Neural progenitor cell (in vitro differentiated cells): ENCODE measurements at regions not wholly inside any gene's neighbourhood (a gene's known extent, or its start where the extent isn't known, plus 50 kb on each side); places are given as distances from the start of the nearest gene placed in this dataset.

Experiments
- DNase-seq: peaks from one replicate; pipeline ENCODE4 v3.0.0-alpha.2; 2016; ENCODE audit warnings: low spot score
- H2AFZ ChIP-seq: fragments of 200-600 bp; sonication (generic); replicated peaks from 2 replicates; pipeline ENCODE4 v1.6.1; 2016; ENCODE audit warnings: antibody characterized with exemption
- H3F3A ChIP-seq: fragments of 200-600 bp; sonication (generic); 2 replicates; pipeline ENCODE4 v1.6.1; 2016; ENCODE audit warnings: antibody characterized with exemption, low read depth
- H3K27ac ChIP-seq: fragments of 200-600 bp; sonication (generic); 2 replicates; pipeline ENCODE4 v1.5.1; 2016; ENCODE audit warnings: mild to moderate bottlenecking
- H3K27me3 ChIP-seq: fragments of 200-600 bp; sonication (generic); 2 replicates; pipeline ENCODE4 v1.6.1; 2016; ENCODE audit warnings: mild to moderate bottlenecking, moderate library complexity
- H3K36me3 ChIP-seq: fragments of 200-600 bp; sonication (generic); 2 replicates; pipeline ENCODE4 v1.5.1; 2016
- H3K4me1 ChIP-seq: fragments of 200-600 bp; sonication (generic); 2 replicates; pipeline ENCODE4 v1.6.1; 2016; ENCODE audit warnings: mixed run types
- H3K4me2 ChIP-seq: fragments of 200-600 bp; sonication (generic); 2 replicates; pipeline ENCODE4 v1.6.1; 2016
- H3K4me3 ChIP-seq: fragments of 200-600 bp; sonication (generic); 2 replicates; pipeline ENCODE4 v1.5.1; 2016
- H3K79me2 ChIP-seq: fragments of 200-600 bp; sonication (generic); 2 replicates; pipeline ENCODE4 v1.6.1; 2016; ENCODE audit warnings: low read depth
- H3K9ac ChIP-seq: fragments of 200-600 bp; sonication (generic); 2 replicates; pipeline ENCODE4 v1.6.1; 2016
- H3K9me3 ChIP-seq: fragments of 200-600 bp; sonication (generic); 2 replicates; pipeline ENCODE4 v1.5.1; 2016; ENCODE audit warnings: low read depth
- H4K20me1 ChIP-seq: fragments of 200-600 bp; sonication (generic); 2 replicates; pipeline ENCODE4 v1.6.1; 2016; ENCODE audit warnings: low read depth
- H3K27ac Mint-ChIP-seq: 3 replicates; pipeline ENCODE4 v1.8.0; 2021; ENCODE audit warnings: mixed read lengths
- H3K27me3 Mint-ChIP-seq: 2 replicates; pipeline ENCODE4 v1.8.0; 2022; ENCODE audit warnings: low read depth, mild to moderate bottlenecking, inconsistent platforms, moderate library complexity, mixed read lengths; ENCODE audit not compliant: insufficient read depth
- H3K36me3 Mint-ChIP-seq: 3 replicates; pipeline ENCODE4 v1.8.0; 2021; ENCODE audit warnings: mixed read lengths
- H3K4me1 Mint-ChIP-seq: 3 replicates; pipeline ENCODE4 v1.8.0; 2021; ENCODE audit warnings: mixed read lengths
- H3K4me3 Mint-ChIP-seq: 3 replicates; pipeline ENCODE4 v1.8.0; 2021; ENCODE audit warnings: mild to moderate bottlenecking, moderate library complexity, mixed read lengths
- H3K9me3 Mint-ChIP-seq: 3 replicates; pipeline ENCODE4 v1.8.0; 2020; ENCODE audit warnings: mixed read lengths
- CTCF ChIP-seq: fragments of 200-600 bp; sonication (generic); IDR thresholded peaks from 2 replicates; pipeline ENCODE4 v1.5.1; 2017; ENCODE audit warnings: antibody characterized with exemption, mild to moderate bottlenecking
- EZH2 ChIP-seq: fragments of 200-600 bp; sonication (generic); IDR thresholded peaks from 2 replicates; pipeline ENCODE4 v1.6.1; 2017; ENCODE audit warnings: antibody characterized with exemption, mild to moderate bottlenecking, moderate library complexity
- EZH2phosphoT487 ChIP-seq: fragments of 200-600 bp; sonication (generic); IDR thresholded peaks from 2 replicates; pipeline ENCODE4 v1.6.1; 2017; ENCODE audit warnings: antibody characterized with exemption

DNA sequence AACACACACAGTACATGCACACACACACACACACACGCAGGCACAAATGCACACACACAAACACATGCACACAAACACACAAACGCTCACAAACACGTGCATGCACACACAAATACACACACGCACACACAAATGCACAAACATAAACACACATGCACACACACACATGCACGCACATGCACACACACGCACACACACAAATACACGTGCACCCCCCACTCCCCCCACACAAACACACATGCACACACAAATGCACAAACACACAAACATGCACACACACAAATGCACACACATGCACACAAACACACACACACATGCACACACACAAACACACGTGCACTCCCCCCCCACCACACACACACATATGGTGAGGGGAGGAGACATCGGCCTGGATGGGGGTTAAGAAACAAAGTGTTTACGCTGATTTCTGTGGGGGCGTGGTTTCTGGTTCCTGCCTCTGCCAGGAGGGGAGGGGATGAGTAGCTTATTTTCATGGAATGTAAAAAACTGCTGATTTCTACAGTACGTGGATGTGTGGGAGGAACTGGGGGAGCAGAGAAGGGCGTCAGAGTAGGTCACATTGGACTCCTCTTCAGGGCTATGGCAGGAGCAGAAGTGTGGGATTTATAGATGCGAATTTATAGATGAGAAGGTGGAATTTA is 607.2 kb downstream of the QKI start:
- no peak for DNase-seq
- Mint-ChIP-seq H3K4me3 (no peak overlapping the region), H3K27me3 (peaks cover 3% of the 10 kb centered on the region), H3K27ac (no peak overlapping the region), H3K4me1 (peaks cover 23% of the 10 kb centered on the region), H3K36me3 (peaks cover 1% of the 10 kb centered on the region), H3K9me3 (peaks cover 3% of the 10 kb centered on the region)
- no peaks in the 10 kb centered on the region for H3K36me3 ChIP-seq
- no peak overlapping the region for H3K27ac ChIP-seq
- no peak overlapping the region for H3K9ac ChIP-seq
- H3F3A ChIP-seq = no peaks in the 10 kb centered on the region
- H3K4me2 ChIP-seq = no peak overlapping the region
- no peaks in the 10 kb centered on the region for H3K9me3 ChIP-seq
- H3K4me1 ChIP-seq = peaks cover 1% of the 10 kb centered on the region
- H3K27me3 ChIP-seq = no peaks in the 10 kb centered on the region
- no peak overlapping the region for H3K4me3 ChIP-seq
- no peaks in the 10 kb centered on the region for H4K20me1 ChIP-seq
- H3K79me2 ChIP-seq = no peaks in the 10 kb centered on the region
- TF ChIP-seq EZH2 (no peak), CTCF (no peak), EZH2phosphoT487 (no peak)
- no peak overlapping the region for H2AFZ ChIP-seq

DNA sequence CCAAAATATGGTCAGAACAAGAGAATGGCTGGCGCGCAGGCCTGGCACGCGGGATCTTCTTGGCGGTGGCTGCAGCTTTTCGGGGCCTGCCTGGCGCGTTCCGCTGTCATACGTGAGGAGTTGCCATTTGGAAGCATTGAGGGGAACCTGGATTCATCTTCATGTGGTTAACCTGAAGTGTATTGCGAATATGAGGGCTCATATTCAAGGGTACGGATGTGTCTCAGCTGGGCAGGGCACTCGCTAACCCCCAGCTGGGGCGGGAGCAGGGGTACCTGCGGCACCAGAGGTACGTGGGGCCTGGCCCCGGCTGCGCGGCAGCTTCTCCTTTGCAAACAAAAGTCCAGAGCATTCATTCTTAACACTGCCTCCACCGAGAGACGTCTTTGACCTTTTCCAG is 605.6 kb downstream of the QKI start:
- H2AFZ ChIP-seq = no peak overlapping the region
- H4K20me1 ChIP-seq = no peaks in the 10 kb centered on the region
- H3K36me3 Mint-ChIP-seq = peaks cover 1% of the 10 kb centered on the region

DNA sequence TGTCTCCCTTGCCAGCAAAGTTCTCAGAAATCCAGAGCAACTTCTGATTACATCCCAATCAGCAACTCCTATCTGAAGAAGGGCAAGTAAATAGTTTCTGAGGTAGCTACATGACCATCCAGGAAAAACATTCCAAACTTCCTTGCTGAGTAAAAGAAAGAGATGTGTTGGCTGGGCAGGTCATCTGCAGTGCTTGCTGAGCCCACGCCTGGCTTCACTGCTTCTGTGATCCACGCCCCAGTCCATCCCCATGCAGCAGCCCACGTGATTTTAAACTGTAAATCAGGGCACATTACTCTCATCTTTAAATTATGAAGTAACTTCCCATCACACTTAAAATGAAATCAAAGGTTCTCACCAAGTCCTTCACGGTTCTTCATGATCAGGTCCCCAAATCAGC is 603.6 kb downstream of the QKI start:
- H3K27me3 ChIP-seq = no peaks in the 10 kb centered on the region
- H3K27ac ChIP-seq = no peak overlapping the region
- Mint-ChIP-seq H3K4me3 (no peak overlapping the region), H3K9me3 (peaks cover 6% of the 10 kb centered on the region), H3K36me3 (peaks cover 1% of the 10 kb centered on the region), H3K27ac (no peak overlapping the region), H3K4me1 (peaks cover 55% of the 10 kb centered on the region), H3K27me3 (peaks cover 5% of the 10 kb centered on the region)
- no peak for TF ChIP-seq EZH2
- no peak for TF ChIP-seq EZH2phosphoT487
- TF ChIP-seq CTCF = no peak
- H3K4me1 ChIP-seq = peaks cover 34% of the 10 kb centered on the region
- H3K9ac ChIP-seq = no peak overlapping the region
- no peak overlapping the region for H3K4me3 ChIP-seq
- H4K20me1 ChIP-seq = no peaks in the 10 kb centered on the region
- no peaks in the 10 kb centered on the region for H3K36me3 ChIP-seq
- peaks cover 31% of the 10 kb centered on the region for H3F3A ChIP-seq
- no peak overlapping the region for H3K4me2 ChIP-seq
- no peak for DNase-seq
- H3K79me2 ChIP-seq = no peaks in the 10 kb centered on the region
- H2AFZ ChIP-seq = no peak overlapping the region
- no peaks in the 10 kb centered on the region for H3K9me3 ChIP-seq

More for the DNA sequence above, 605.6 kb downstream of the QKI start:
- H3K27me3 Mint-ChIP-seq = peaks cover 5% of the 10 kb centered on the region
- H3K27ac Mint-ChIP-seq = no peak overlapping the region
- Histone ChIP-seq H3K27ac (no peak overlapping the region), H3K27me3 (no peaks in the 10 kb centered on the region), H3K4me1 (peaks cover 17% of the 10 kb centered on the region), H3K9ac (no peak overlapping the region), H3K4me2 (no peak overlapping the region), H3F3A (peaks cover 13% of the 10 kb centered on the region), H3K36me3 (no peaks in the 10 kb centered on the region), H3K79me2 (no peaks in the 10 kb centered on the region), H3K9me3 (no peaks in the 10 kb centered on the region), H3K4me3 (no peak overlapping the region)
- peaks cover 37% of the 10 kb centered on the region for H3K4me1 Mint-ChIP-seq
- DNase-seq = no peak
- no peak for TF ChIP-seq EZH2phosphoT487
- no peak for TF ChIP-seq EZH2
- TF ChIP-seq CTCF = no peak
- H3K9me3 Mint-ChIP-seq = peaks cover 3% of the 10 kb centered on the region
- no peak overlapping the region for H3K4me3 Mint-ChIP-seq
